Vagina (tissue), 2 donors: ENCODE measurements at regions not wholly inside any gene's neighbourhood (a gene's known extent, or its start where the extent isn't known, plus 50 kb on each side); places are given as distances from the start of the nearest gene placed in this dataset.

Source experiments
- DNase-seq, 2 donors: peaks; one replicate each; pipeline ENCODE4 v3.0.0-alpha.2; 2017; ENCODE audit errors: extremely low spot score in 2 of 2
- H3K27ac ChIP-seq: fragments of 200-600 bp; sonication (generic); one replicate; pipeline ENCODE4 v1.5.1; 2019
- H3K27me3 ChIP-seq: fragments of 200-600 bp; sonication (generic); one replicate; pipeline ENCODE4 v1.5.1; 2019
- H3K36me3 ChIP-seq, 2 donors: fragments of 200-600 bp; sonication (generic); one replicate each; pipeline ENCODE4 v1.5.1; 2017 to 2019
- H3K4me1 ChIP-seq: fragments of 200-600 bp; sonication (generic); one replicate; pipeline ENCODE4 v1.5.1; 2019
- H3K4me3 ChIP-seq, 2 donors: fragments of 200-600 bp; sonication (generic); 1 replicate in 1 of 2; 2 replicates in 1 of 2; pipeline ENCODE4 v1.5.1; 2016 to 2019
- H3K9me3 ChIP-seq: fragments of 200-600 bp; sonication (generic); one replicate; pipeline ENCODE4 v1.5.1; 2019
- CTCF ChIP-seq, 3 experiments: fragments of 450-650 bp in 2 of 3; fragments of 200-600 bp in 1 of 3; sonication (generic) in 1 of 3; IDR thresholded peaks; one replicate each; pipeline ENCODE4 v1.5.1; 2017 to 2019; ENCODE audit warnings: antibody characterized with exemption in 3 of 3, mild to moderate bottlenecking in 2 of 3, moderate library complexity in 2 of 3
- POLR2A ChIP-seq, 2 donors: fragments of 450-650 bp; IDR thresholded peaks; one replicate each; pipeline ENCODE4 v1.6.1; 2017; ENCODE audit warnings: antibody characterized with exemption in 2 of 2, mild to moderate bottlenecking in 2 of 2, moderate library complexity in 2 of 2
- POLR2AphosphoS5 ChIP-seq, 2 donors: sonication (generic); formaldehyde crosslinking; IDR thresholded peaks; one replicate each; pipeline ENCODE4 v1.9.0; 2017; ENCODE audit warnings: antibody characterized with exemption in 2 of 2, mild to moderate bottlenecking in 2 of 2, low read depth in 1 of 2; ENCODE audit not compliant: insufficient read depth in 1 of 2
- intact Hi-C: fragments of 100-400 bp; cut with DNase I; formaldehyde crosslinking; loops from one replicate; pipeline ENCODE4 v1.15.1; 2023

- no peaks in the 10 kb centered on the region for H3K27me3 ChIP-seq
- intact Hi-C loops = no loop called here
- H3K4me1 ChIP-seq = no peaks in the 10 kb centered on the region
- no peak for DNase-seq
- TF ChIP-seq POLR2AphosphoS5 (IDR thresholded peaks at IDR 0.05; ENCODE audit: insufficient read depth in 1 of 2, low read depth in 1 of 2) (no peak), POLR2A (IDR thresholded peaks at IDR 0.05) (no peak), CTCF (IDR thresholded peaks at IDR 0.05) (no peak)
- no peaks in the 10 kb centered on the region for H3K36me3 ChIP-seq
- no peak overlapping the region for H3K4me3 ChIP-seq
- H3K27ac ChIP-seq = no peak overlapping the region
- no peaks in the 10 kb centered on the region for H3K9me3 ChIP-seq
Measured at GRCh38 chr3:152768478-152768877, 66.5 kb upstream of the P2RY1 start.

- TF ChIP-seq POLR2A (IDR thresholded peaks at IDR 0.05) (no peak), POLR2AphosphoS5 (IDR thresholded peaks at IDR 0.05; ENCODE audit: insufficient read depth in 1 of 2, low read depth in 1 of 2) (no peak), CTCF (IDR thresholded peaks at IDR 0.05) (no peak)
- Histone ChIP-seq H3K4me3 (no peak overlapping the region), H3K27me3 (no peaks in the 10 kb centered on the region), H3K4me1 (no peaks in the 10 kb centered on the region), H3K9me3 (no peaks in the 10 kb centered on the region), H3K36me3 (no peaks in the 10 kb centered on the region), H3K27ac (no peak overlapping the region)
- no peak for DNase-seq
- intact Hi-C loops = no loop called here
Measured at GRCh38 chr3:152769523-152769922, 65.4 kb upstream of the P2RY1 start.

GRCh38 chr3:152770296-152770695, 64.6 kb upstream of the P2RY1 start:
- DNase-seq = no peak
- TF ChIP-seq CTCF (IDR thresholded peaks at IDR 0.05) = no peak
- TF ChIP-seq POLR2AphosphoS5 (IDR thresholded peaks at IDR 0.05; ENCODE audit: insufficient read depth in 1 of 2, low read depth in 1 of 2) = no peak
- no peak for TF ChIP-seq POLR2A (IDR thresholded peaks at IDR 0.05)
- intact Hi-C loops = no loop called here
- no peaks in the 10 kb centered on the region for H3K9me3 ChIP-seq
- H3K27ac ChIP-seq = no peak overlapping the region
- no peak overlapping the region for H3K4me3 ChIP-seq
- no peaks in the 10 kb centered on the region for H3K27me3 ChIP-seq
- H3K36me3 ChIP-seq = no peaks in the 10 kb centered on the region
- H3K4me1 ChIP-seq = no peaks in the 10 kb centered on the region

- intact Hi-C loops = no loop called here
- no peak overlapping the region for H3K27ac ChIP-seq
- H3K9me3 ChIP-seq = no peaks in the 10 kb centered on the region
- H3K27me3 ChIP-seq = no peaks in the 10 kb centered on the region
- H3K36me3 ChIP-seq = no peaks in the 10 kb centered on the region
- H3K4me3 ChIP-seq = no peak overlapping the region
- no peaks in the 10 kb centered on the region for H3K4me1 ChIP-seq
- no peak for DNase-seq
- no peak for TF ChIP-seq CTCF (IDR thresholded peaks at IDR 0.05)
- no peak for TF ChIP-seq POLR2A (IDR thresholded peaks at IDR 0.05)
- TF ChIP-seq POLR2AphosphoS5 (IDR thresholded peaks at IDR 0.05; ENCODE audit: insufficient read depth in 1 of 2, low read depth in 1 of 2) = no peak
Measured at GRCh38 chr3:152771120-152771519, 63.8 kb upstream of the P2RY1 start.

GRCh38 chr3:152772674-152773225, 62.2 kb upstream of the P2RY1 start:
- intact Hi-C loops = no loop called here
- H3K27ac ChIP-seq = no peak overlapping the region

More at GRCh38 chr3:152772674-152773225, 62.2 kb upstream of the P2RY1 start:
- Histone ChIP-seq H3K36me3 (no peaks in the 10 kb centered on the region), H3K4me3 (no peak overlapping the region), H3K9me3 (no peaks in the 10 kb centered on the region), H3K27me3 (no peaks in the 10 kb centered on the region), H3K4me1 (no peaks in the 10 kb centered on the region)
- no peak for TF ChIP-seq POLR2A (IDR thresholded peaks at IDR 0.05)
- TF ChIP-seq CTCF (IDR thresholded peaks at IDR 0.05) = no peak
- no peak for TF ChIP-seq POLR2AphosphoS5 (IDR thresholded peaks at IDR 0.05; ENCODE audit: insufficient read depth in 1 of 2, low read depth in 1 of 2)
- no peak for DNase-seq
